HG03469 (cell line): ENCODE measurements at regions not wholly inside any gene's neighbourhood (a gene's known extent, or its start where the extent isn't known, plus 50 kb on each side); places are given as distances from the start of the nearest gene placed in this dataset.
"Not testable (repeated sequence)": the region's sequence is repeated elsewhere in the genome, so short reads cannot be mapped to it uniquely, and the experiment has no call there.

Experiments
- ATAC-seq: cut with Tn5 transposase; IDR thresholded peaks from one replicate; pipeline ENCODE4 v1.9.1; 2021; ENCODE audit warnings: mild to moderate bottlenecking, moderate library complexity, moderate number of reproducible peaks; ENCODE audit not compliant: unreplicated experiment

DNA sequence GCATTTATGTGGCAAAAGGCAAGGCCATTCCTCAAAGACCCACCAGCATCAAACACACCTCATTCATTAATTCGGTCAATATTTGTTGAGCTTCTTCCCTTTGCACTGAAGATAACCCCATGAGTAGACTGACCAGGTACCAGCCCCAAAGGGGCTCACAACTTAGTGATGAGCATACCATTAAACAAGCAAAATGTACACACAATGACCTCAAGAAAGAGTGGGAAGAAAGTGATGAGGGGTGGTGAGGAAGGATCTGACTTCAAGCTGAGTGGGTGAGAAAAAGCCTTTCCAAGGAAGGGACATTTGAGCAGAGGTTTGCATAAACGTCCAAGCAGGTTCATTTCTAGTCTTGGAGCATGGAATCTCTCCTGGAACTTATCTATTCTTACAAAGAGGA is 562.5 kb downstream of the TOX3 start:
- no peak for ATAC-seq

- ATAC-seq = peak; percentile 62
These were observed 563.9 kb downstream of the TOX3 start for GRCh38 chr16:51982715-51983680.

DNA sequence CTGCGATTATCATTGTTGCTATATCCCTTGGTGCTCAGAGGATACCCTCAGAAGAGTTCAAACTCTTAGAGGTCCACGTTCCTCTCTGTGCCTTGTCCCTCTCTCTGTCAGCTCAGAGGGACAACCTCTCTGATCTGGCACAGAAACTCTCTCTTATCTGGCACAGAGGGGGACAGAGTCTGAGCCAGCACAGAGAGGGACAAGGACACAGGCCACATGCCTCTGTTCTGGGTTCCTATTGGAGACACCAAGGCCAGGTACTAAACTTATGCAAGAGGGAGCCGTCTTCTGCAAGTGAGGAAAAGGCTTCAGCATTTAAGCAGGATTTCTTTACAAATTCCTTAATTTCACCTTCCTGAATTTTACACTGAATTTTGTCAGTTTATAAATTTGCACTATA is 565.2 kb downstream of the TOX3 start:
- no peak for ATAC-seq

GRCh38 chr16:51977506-51977905 is 569.4 kb downstream of the TOX3 start:
- ATAC-seq = not testable (repeated sequence)

DNA sequence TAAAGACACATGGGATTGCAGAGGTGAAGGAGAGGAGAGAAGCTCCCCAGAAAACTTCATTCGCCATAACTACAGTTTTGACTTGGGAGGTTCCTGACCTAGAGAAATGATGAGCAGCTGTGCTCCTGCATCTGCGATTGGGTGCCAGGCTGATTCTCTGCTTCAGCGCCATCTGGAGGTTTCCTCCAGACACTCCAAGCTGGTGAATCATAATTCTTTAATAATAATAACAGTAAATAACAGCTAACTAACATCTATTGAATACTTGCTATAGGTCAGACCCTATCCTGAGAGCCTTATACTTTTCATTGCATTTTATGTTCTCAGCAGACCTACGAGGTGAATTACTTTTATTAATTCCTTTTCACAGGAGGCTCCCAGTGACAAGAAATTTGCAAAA is 575.8 kb downstream of the TOX3 start:
- ATAC-seq = no peak

GRCh38 chr16:51968749-51969148 is 578.2 kb downstream of the TOX3 start:
- no peak for ATAC-seq

GRCh38 chr16:51967646-51968045 is 579.3 kb downstream of the TOX3 start:
- no peak for ATAC-seq

- ATAC-seq = no peak
These were observed 586.0 kb downstream of the TOX3 start for GRCh38 chr16:51960931-51961330.

GRCh38 chr16:51953286-51953985 is 593.5 kb downstream of the TOX3 start:
- no peak for ATAC-seq

DNA sequence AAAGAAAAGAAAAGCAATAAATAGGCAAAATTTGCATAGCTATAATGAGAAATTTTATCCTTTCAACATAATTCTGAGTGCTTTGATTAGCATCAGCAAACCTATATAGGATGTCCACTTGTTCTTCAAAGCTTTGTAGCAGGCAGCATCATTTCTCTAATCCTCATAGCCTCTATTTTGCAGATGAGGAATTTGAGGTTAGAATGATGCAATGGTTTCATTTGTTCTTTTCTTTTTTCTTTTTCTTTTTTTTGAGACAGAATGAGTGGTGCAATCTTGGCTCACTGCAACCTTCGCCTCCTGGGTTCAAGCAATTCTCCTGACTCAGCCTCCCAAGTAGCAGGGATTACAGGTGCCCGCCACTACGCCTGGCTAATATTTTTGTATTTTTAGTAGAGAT is 594.4 kb downstream of the TOX3 start:
- ATAC-seq = no peak

- ATAC-seq = no peak
These were observed 595.2 kb downstream of the TOX3 start for GRCh38 chr16:51951668-51952298.

DNA sequence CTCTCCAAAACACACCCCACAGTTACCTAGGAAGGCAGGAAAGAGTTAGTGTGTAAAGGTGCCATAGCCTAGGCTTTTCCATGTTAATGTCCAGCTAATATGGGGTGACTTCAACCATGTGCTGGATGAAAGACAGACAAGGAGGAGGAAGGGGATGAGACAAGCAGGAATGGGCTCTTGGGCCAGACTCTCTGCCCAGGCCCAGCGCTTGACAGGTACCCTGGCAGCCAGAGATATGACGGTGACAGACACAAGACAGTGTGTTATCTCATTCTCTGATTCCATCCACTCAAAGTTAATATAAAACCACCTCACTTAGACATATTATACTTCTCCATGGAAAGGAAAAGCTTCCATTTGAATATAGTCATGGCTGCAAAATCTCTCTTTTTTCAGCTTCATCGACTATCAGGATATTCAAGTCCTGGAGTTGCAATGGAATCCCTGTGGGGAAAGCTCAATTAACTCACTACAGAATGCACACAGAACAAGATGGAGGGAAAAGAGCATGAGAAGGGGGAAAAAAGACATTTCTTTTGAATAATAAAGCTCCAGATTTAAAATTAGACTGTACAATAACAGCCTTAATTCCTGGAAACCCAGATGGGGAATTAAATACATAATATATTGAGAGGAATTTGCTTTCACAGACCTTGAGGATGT is 596.7 kb downstream of the TOX3 start:
- no peak for ATAC-seq

- ATAC-seq = no peak
These were observed 597.7 kb downstream of the TOX3 start for GRCh38 chr16:51949282-51949681.

DNA sequence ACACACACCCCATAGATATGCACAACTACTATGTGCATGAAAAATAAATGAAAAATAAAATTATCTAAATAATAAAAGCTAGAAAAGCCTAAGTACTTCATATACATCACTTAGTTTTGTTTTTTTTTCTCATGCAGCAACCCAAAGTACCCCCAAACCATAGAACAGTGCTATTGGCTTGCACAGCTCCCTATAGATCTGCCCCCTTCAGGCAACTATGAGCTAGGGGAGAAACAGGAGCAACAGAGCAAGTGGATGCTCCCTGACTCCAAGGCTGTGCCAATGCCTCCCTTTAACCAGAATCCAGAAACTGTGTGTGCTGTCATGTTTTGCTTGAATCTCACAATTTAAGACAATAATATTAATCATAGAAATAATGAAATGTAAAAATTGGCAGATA is 605.5 kb downstream of the TOX3 start:
- ATAC-seq = no peak

DNA sequence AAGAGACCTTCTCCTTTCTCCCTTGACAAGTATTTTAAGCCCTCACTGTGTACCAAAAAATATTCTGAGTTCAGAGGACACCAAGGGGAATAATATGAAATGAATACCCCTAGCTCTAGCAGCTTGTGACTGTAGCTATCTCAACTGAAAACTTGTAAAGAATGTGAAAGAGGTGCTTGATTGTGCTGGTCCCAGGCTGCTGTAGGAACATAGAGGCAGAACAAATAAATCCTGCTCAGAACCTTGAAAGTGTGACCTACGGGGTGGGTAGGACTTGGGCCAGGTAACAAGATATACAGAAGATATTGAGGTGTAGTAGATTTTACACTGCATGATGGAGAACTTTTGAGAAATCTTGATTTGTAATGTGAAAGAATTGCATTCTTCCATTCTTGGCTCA is 606.8 kb downstream of the TOX3 start:
- no peak for ATAC-seq

DNA sequence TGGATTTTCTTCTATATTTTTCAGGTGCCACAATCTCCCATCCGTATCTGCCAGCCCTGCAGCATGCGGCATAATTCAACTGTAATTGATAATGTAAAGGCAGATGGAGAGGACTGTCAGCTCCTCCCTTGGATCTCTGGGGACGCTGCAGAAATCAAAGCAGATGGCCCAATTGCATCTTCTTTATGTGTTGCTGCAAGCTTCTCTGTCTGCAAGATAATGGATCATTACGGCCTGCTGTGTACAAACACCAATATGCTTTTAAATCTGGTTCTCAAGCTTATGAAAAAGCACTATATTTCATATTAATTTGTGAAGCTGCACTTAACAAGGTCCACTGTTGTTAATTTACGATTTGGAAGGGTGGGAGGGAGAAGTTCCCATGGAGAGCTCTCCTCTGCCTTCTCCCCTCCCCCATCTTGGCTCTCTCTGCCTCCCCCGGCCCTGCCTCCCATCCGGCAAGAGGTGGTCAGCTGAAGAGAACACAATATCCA is 607.5 kb downstream of the TOX3 start:
- no peak for ATAC-seq

DNA sequence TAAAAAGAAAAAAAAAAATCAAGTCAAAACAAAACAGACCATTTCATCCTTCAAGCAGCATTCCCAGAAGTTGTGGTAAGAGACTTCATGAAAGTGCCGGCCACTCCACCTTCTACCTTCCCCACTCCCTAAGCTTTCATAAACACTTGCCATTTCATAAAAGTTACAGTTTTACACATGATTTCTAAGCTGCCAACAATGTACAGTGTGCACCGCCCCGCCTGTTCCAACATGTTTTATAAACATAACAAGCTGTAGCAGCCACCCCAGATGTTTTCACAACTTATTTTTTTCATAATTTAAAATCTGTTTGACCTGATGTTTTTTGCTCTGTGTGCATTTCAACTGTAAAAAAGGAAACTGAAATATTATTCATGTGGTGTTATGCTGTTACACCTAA is 608.1 kb downstream of the TOX3 start:
- ATAC-seq = no peak

DNA sequence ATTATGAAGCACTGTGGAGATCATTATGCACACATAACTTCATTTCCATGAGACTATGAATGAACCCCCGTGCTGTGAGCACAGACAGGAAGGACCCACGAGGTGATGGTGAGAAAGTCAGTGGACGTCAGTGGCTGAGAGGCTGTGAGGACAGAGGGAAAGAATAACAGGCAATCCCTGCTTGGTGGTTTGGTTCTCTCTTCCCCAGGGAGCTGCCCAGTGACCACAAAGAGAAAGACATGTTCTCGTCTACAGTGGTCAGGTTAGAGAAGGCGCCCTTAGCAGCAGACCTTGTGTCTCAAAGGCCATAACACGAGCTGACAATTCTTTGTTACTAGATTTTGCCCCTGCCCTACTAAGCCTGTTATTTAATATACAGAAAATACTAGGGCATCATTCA is 609.2 kb downstream of the TOX3 start:
- ATAC-seq = no peak

DNA sequence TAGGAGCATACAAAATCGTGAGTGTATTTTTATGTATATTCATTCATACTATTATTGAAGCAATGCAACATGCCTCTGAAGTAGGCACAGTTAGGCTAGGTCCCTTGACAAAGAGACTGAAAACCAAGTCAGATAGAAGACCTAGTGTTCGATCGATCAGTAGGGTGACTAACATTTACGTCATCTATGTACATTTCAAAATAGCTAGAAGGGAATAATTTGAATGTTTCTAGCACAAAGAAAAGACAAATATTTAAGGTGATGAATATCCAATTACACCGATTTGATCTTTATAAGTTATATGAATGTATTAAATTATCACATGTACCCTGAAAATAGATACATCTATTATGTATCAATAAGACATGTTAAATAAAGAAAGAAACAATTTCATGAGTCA is 610.1 kb downstream of the TOX3 start:
- ATAC-seq = no peak

GRCh38 chr16:51932317-51932716 is 614.6 kb downstream of the TOX3 start:
- ATAC-seq = no peak

DNA sequence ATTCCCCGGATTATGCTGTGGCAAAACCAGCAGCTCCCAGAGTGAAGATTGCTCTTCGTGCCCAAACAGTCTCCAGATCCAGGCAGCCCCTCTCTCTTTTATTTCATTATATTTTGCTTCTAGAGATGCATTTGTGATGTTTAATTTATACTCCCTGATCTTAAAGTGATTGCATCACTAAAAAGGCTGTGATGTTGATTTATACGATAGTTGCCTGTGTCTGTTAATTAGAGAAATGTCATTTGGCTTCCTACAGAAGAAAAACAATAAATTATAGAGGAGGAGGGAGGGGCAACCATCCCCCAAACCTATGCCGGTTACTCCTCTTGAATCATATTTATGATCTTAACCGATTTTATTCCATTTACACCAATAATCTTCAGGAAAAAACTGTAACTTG is 615.3 kb downstream of the TOX3 start:
- ATAC-seq = no peak
